Activated naive CD8-positive, alpha-beta T cell treated with anti-CD3 and anti-CD28 coated beads for 36 hours (primary cell): ENCODE measurements at regions not wholly inside any gene's neighbourhood (a gene's known extent, or its start where the extent isn't known, plus 50 kb on each side); places are given as distances from the start of the nearest gene placed in this dataset.

Source experiments
- DNase-seq: peaks from one replicate; pipeline ENCODE4 v3.0.0; 2021
- H3K27ac Mint-ChIP-seq: one replicate; pipeline ENCODE4 v1.8.0; 2022; ENCODE audit warnings: mild to moderate bottlenecking, moderate library complexity, mixed read lengths
- H3K27me3 Mint-ChIP-seq: one replicate; pipeline ENCODE4 v1.8.0; 2022; ENCODE audit warnings: mild to moderate bottlenecking, mixed read lengths
- H3K36me3 Mint-ChIP-seq: one replicate; pipeline ENCODE4 v1.8.0; 2021; ENCODE audit warnings: mild to moderate bottlenecking, mixed read lengths
- H3K4me1 Mint-ChIP-seq: one replicate; pipeline ENCODE4 v1.8.0; 2021; ENCODE audit warnings: mixed read lengths
- H3K4me3 Mint-ChIP-seq: one replicate; pipeline ENCODE4 v1.8.0; 2022; ENCODE audit warnings: mild to moderate bottlenecking, moderate library complexity, mixed read lengths
- H3K9me3 Mint-ChIP-seq: one replicate; pipeline ENCODE4 v1.8.0; 2022; ENCODE audit warnings: mixed read lengths

DNA sequence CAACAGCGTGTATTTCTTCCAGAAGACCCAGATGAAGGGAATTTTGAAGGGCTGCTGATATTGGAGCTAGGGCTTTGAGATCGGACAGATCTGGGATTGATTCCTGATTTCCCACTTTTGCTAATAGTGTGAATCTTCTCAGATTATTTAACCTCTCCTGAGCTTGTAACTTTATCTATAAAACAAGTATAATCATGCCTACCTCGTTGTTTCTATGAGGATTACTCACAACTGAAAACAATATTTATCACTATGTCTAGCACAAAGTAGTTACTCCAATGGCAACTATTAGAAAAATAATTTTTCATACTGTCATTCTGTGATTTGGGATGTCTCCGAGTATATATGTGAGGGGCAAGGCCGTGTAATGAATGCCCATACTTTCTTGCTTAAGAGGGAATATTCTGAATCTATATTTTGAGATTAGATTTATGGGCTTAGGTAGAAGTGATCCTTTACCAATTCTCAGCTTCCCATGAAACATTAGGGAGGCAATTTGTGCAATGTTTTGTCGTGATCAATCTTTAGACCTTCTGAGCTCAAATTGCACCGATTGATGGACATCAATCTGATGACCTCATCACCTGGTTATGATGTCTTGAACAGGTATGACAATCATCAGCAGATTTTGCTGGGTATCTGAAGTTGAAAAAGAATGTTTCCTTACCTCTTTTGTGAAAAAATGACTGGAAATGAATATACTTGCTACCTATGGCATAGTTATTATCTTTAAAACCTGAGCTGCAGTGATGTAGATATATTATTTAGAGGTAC is 339.9 kb downstream of the KCNS3 start:
- Mint-ChIP-seq H3K9me3 (no peaks in the 10 kb centered on the region), H3K27ac (no peak overlapping the region), H3K4me3 (no peak overlapping the region), H3K36me3 (no peaks in the 10 kb centered on the region), H3K4me1 (no peaks in the 10 kb centered on the region), H3K27me3 (peaks cover 7% of the 10 kb centered on the region)
- DNase-seq = no peak

DNA sequence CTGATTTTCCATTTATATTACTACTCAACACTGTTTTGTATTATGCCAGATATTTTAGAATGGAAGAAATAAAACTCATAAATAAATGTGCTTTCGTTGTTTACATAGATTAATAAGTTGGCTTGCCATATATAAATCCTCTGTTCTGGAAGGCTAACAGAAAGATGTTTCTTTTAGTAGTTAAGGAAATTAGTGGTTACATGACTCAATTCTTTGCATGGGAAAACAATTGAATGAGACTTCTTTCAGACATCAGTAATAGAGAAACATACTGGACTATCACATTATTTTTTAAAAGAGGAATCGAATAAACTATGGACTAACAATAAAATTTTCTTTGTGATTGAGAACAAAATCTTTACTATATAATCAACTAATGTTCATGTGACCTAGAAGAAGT is 336.5 kb downstream of the KCNS3 start:
- Mint-ChIP-seq H3K27ac (no peak overlapping the region), H3K4me1 (no peaks in the 10 kb centered on the region), H3K27me3 (peaks cover 10% of the 10 kb centered on the region), H3K9me3 (no peaks in the 10 kb centered on the region), H3K4me3 (no peak overlapping the region), H3K36me3 (no peaks in the 10 kb centered on the region)
- DNase-seq = no peak

DNA sequence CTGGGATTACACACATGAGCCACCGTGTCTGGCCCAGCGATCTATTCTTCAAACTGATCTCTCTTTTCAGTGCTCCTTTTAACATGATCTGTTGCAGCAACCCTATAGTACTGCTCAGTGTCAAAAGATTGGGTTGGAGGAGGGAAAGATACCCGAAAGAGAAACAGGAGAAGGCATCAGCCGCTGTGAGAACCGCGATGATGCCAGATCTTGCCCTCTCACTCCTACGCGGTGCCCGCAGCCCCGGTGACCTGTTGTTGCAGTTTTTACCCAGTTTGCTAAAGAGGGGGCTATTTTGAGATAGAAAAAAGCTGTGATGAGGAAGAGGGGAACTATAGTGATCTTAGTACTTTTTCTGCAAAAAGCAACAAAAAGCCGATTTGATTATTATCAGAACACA is 335.5 kb downstream of the KCNS3 start:
- H3K4me1 Mint-ChIP-seq = no peaks in the 10 kb centered on the region
- no peak overlapping the region for H3K27ac Mint-ChIP-seq
- no peaks in the 10 kb centered on the region for H3K36me3 Mint-ChIP-seq
- H3K4me3 Mint-ChIP-seq = no peak overlapping the region
- peaks cover 15% of the 10 kb centered on the region for H3K27me3 Mint-ChIP-seq
- no peaks in the 10 kb centered on the region for H3K9me3 Mint-ChIP-seq
- DNase-seq = no peak

DNA sequence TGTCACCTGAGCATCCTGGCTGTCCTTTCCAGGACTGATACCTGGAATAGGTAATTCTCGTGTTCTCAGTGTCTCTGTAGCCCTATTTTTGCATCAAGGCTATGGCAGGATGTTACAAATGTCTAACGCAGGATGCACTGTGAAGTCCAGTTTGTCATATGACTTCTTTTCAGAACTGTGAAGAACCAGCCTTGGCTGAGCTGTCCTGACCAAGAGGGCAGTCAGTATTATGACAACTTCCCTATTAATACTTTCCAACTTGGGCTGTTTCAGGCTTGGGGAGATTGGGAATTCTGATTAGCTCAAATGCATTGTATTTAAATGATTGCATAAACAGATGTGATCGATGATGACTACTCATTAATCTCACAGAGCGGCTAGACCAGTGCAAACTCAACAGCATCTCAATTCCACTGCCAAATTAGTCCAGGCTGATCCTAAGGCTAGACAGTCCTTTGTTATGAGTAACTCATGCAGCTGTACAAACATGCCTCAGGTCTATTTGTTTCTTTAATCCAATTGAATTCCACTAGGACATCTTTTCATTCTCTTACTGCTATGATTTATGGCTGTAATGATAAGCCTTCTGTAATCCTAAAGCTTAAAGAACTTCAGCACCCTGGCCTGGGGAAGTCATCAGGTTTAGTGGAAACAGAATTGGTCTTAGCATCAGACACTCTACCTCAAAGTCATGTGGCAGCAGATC is 331.6 kb downstream of the KCNS3 start:
- no peaks in the 10 kb centered on the region for H3K36me3 Mint-ChIP-seq
- H3K4me3 Mint-ChIP-seq = no peak overlapping the region
- H3K4me1 Mint-ChIP-seq = no peaks in the 10 kb centered on the region
- peaks cover 12% of the 10 kb centered on the region for H3K27me3 Mint-ChIP-seq
- no peak overlapping the region for H3K27ac Mint-ChIP-seq
- no peaks in the 10 kb centered on the region for H3K9me3 Mint-ChIP-seq
- DNase-seq = no peak

DNA sequence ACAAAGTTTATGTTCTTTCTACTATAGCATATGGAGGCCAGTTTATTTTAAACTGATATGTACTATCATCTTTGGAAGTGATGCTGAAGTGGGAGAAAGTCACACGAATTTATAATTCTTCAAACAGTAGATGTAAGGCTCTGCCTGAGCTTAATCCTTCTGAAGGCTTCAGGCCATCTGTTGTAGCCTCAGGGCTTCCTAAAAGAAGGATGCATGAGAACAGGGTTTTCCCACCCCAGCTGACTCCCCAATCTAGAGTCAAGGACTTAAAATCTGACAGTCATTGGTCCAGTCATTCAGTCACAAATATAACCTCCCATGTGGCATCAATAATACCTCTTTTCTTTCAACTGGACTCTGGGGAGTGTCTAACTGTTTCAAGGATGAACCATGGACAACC is 330.5 kb downstream of the KCNS3 start:
- no peak overlapping the region for H3K27ac Mint-ChIP-seq
- no peaks in the 10 kb centered on the region for H3K9me3 Mint-ChIP-seq
- peaks cover 17% of the 10 kb centered on the region for H3K27me3 Mint-ChIP-seq
- no peaks in the 10 kb centered on the region for H3K36me3 Mint-ChIP-seq
- H3K4me3 Mint-ChIP-seq = no peak overlapping the region
- H3K4me1 Mint-ChIP-seq = no peaks in the 10 kb centered on the region
- DNase-seq = no peak

DNA sequence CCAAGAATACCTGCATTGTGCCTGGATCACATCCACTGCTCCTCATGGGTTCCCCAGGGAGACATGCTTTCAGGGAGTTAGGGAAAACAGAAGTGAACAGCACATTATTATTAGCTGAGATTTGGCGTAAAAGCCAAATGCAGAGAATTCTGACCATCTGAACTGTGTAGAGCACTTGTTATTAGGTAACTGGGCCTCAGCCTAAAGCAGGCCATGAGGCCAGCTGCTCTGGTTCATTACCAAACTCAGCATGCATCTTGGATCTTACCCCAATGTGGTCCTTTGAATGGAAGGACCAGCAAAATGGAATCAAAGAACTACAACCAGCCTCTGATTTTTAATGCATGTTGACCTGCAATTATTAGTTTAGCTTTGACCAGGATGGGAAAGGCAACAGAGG is 322.3 kb downstream of the KCNS3 start:
- no peaks in the 10 kb centered on the region for H3K4me1 Mint-ChIP-seq

DNA sequence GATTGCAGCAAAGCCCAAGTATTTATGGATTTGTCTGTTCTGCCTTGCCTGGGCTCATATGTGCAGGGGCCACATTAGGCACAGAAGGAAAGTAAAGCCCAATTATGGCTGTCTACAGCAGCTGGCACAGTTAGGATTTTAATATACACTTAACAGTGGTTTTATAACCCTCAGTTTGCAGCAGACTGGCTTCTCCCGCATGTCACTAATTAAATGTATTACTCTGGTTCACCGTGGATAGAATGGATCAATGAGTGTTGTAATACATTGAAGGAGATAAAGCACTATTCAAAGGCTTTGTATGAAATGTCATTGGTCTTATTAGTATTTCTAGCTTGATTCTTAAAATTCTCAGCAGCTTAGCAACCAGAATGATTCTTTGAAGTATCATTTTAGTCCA is 320.2 kb downstream of the KCNS3 start:
- no peak for DNase-seq
- peaks cover 6% of the 10 kb centered on the region for H3K27me3 Mint-ChIP-seq
- H3K4me1 Mint-ChIP-seq = no peaks in the 10 kb centered on the region

More for the DNA sequence above, 322.3 kb downstream of the KCNS3 start:
- H3K9me3 Mint-ChIP-seq = no peaks in the 10 kb centered on the region
- no peak overlapping the region for H3K4me3 Mint-ChIP-seq
- peaks cover 12% of the 10 kb centered on the region for H3K27me3 Mint-ChIP-seq
- DNase-seq = no peak
- no peak overlapping the region for H3K27ac Mint-ChIP-seq
- no peaks in the 10 kb centered on the region for H3K36me3 Mint-ChIP-seq

DNA sequence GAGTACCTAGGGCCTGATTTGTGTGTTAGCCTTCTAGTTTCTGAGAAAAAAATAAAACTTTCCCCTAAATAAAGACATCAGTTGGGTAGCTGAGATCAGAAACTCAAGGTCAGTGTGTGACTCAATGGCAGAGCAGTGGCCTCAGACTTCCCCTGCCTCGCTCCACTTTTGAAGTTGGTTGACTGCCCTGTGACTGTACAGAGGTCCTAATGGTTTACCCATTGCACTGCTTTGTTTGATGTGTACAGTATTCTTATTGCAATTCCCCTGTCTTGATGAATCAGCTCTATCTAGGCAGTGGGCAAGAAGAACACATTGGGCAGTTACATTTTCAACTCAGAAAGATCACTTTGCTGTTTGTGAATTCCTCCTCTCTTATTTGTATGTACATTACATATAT is 315.7 kb downstream of the KCNS3 start:
- Mint-ChIP-seq H3K4me3 (no peak overlapping the region), H3K9me3 (no peaks in the 10 kb centered on the region), H3K4me1 (no peaks in the 10 kb centered on the region), H3K27me3 (peaks cover 11% of the 10 kb centered on the region), H3K36me3 (no peaks in the 10 kb centered on the region), H3K27ac (no peak overlapping the region)
- no peak for DNase-seq

More for the DNA sequence above, 320.2 kb downstream of the KCNS3 start:
- Mint-ChIP-seq H3K9me3 (no peaks in the 10 kb centered on the region), H3K4me3 (no peak overlapping the region), H3K36me3 (no peaks in the 10 kb centered on the region), H3K27ac (no peak overlapping the region)

DNA sequence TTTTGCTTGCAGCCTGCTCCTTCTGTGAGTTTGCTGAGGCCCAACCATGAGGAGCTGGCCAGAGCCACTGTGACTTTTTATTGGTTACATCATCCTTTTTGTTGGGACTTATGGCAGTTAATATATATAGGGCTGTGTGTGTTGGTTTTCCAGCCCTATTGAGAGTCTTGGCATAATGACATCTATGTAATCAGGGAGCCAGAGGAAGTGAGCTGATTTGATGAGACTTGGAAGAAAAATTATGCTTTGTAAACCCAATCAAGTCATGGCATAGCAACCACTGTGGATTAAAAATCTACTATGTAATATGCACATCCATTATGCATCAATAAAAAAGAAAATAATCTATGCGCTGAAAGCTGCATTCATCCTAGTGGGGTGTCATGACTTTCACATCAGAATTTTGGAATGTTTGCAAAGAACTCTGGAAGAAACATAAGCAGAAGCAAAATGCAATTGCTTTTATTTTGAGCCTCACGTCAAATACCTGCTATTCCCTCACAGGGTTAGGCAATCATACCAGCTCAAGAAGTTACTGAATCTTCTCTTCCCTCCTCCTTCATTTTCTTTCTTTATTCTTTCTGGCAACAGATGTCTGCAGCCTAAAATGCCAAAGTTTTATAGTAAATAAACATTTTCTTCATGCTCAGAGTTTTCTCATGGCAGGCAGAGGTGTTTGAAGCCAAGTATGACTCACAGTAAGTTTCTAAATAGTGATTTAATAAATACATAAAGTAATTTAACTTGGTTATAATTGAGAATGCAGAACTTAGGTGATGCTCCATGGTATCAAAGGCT is 308.5 kb downstream of the KCNS3 start:
- H3K4me1 Mint-ChIP-seq = no peaks in the 10 kb centered on the region
- no peaks in the 10 kb centered on the region for H3K36me3 Mint-ChIP-seq
- H3K4me3 Mint-ChIP-seq = no peak overlapping the region
- no peak overlapping the region for H3K27ac Mint-ChIP-seq
- H3K9me3 Mint-ChIP-seq = no peaks in the 10 kb centered on the region
- DNase-seq = no peak
- H3K27me3 Mint-ChIP-seq = peaks cover 7% of the 10 kb centered on the region

DNA sequence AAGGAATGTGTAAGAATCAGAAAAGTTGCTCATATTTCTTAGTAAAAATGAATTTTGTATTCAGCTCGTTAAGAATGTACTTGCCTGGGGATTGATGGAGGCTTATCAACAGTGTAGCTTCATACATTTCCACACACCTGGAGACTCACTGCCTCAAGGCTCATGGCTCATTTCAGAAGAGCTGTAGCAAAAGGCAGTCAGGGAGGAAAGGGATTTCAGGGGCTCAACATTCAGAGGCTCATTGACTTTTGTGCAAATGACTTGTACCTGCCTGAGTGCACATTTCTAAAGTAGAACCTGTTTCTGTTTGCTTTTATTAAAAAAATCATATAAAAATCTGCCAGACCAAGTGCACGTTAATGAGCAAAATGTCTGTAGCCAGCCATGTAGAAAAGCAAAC is 304.4 kb downstream of the KCNS3 start:
- DNase-seq = no peak
- Mint-ChIP-seq H3K27ac (no peak overlapping the region), H3K4me3 (no peak overlapping the region), H3K4me1 (no peaks in the 10 kb centered on the region), H3K9me3 (no peaks in the 10 kb centered on the region), H3K36me3 (no peaks in the 10 kb centered on the region), H3K27me3 (peaks cover 12% of the 10 kb centered on the region)

DNA sequence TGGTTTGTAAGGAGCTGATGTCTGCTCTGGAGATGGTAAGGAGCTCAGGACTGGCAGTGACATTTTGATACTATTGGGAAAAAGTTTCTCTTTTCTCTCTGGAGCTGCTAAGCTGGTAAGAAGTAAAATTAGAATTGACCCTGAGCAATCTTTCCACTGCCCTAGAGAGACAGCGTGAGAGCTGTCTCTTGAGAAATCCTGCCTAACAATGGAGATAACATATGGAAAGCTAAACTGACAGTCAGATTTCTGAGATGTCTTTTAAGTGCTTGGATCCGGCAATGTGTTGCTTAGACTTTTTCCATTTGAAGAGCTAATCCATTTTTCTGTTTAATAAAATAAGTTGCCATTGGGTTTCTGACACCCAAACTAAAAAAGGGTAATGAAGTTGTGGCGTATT is 302.4 kb downstream of the KCNS3 start:
- Mint-ChIP-seq H3K27ac (no peak overlapping the region), H3K9me3 (no peaks in the 10 kb centered on the region), H3K4me3 (no peak overlapping the region), H3K4me1 (no peaks in the 10 kb centered on the region), H3K36me3 (no peaks in the 10 kb centered on the region), H3K27me3 (peaks cover 8% of the 10 kb centered on the region)
- DNase-seq = no peak

DNA sequence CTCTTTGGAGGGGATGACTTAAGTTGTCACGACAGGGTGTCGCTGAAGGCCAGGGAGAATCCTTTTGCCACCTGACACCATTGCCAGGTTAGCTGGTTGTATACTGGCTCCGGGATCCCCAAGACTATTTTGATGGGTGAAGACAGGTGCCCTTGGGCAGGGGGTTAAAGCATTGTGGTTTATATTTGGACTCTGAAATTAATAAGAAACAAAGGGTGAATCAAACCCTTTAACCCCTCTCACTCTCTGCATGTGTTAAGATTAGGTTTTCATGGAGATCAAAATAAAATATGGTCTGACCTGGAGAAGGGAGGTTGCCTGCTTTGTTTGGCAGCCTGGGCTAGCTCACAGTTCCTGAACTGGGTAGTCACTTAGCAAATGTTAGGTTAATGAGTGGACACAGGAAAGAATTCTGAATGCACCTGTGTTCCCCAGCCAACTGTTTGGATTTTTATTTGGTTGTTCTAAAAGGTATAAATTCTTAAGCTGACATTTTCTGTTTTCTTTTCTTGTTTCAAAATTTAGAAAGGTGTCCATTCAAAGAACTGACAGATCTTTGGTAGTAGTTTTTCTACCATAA is 301.7 kb downstream of the KCNS3 start:
- Mint-ChIP-seq H3K4me1 (no peaks in the 10 kb centered on the region), H3K9me3 (no peaks in the 10 kb centered on the region), H3K36me3 (no peaks in the 10 kb centered on the region), H3K27me3 (peaks cover 8% of the 10 kb centered on the region), H3K27ac (no peak overlapping the region), H3K4me3 (no peak overlapping the region)
- no peak for DNase-seq

DNA sequence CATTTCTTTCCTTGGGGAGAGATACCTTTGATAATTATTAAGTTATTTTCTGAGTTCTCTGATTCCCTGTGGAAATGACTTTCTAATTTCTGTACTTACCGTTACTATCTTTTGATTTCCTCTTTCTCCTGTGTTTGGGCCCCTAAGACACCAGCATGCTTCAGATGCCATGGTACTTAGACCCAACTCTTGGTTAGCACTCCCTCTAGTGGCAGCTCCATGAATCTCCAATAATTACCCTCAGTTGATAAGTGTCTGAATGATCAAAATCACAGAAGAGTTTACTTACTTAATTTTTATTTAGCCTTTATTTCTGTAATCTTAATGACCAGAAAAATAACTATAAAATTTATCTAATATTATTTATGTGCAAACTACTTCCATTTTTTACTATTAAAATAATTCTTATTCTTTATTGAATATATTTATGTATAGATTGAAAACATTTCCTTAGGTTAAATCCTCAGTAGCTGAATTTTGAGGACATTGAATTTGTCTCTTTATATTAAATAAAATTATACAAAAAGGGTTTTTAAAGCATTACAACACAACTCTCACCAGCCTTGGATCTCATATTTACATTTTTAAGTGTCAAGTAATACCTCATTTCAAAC is 300.4 kb downstream of the KCNS3 start:
- no peaks in the 10 kb centered on the region for H3K9me3 Mint-ChIP-seq
- no peak overlapping the region for H3K4me3 Mint-ChIP-seq
- no peaks in the 10 kb centered on the region for H3K36me3 Mint-ChIP-seq
- peak; percentile 8 for DNase-seq
- no peaks in the 10 kb centered on the region for H3K4me1 Mint-ChIP-seq
- peaks cover 8% of the 10 kb centered on the region for H3K27me3 Mint-ChIP-seq
- H3K27ac Mint-ChIP-seq = no peak overlapping the region

DNA sequence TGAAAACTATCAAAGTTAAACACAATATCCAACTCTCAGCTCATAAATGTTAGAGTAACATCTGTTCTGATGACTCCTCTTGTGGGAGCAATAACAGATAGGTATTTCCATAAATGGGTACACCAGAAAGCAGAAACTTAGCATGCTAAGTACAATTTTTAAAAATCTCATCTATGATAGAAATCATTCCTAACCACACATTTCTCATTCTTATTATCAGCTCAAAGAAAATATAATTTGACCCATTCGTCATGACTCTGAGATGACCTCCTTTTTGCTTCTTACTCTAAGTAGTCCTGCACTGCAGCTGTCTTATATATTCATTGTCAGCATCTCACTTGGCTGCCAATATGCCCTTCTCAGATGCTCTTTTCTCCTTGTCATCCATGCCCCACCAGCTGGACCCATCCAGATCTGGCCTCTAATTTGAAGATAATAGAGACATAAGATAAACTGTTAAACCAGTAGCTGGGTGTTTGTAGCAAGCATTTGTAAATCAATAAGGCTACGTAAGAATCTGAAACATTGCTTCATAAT is 298.3 kb downstream of the KCNS3 start:
- H3K27me3 Mint-ChIP-seq = peaks cover 5% of the 10 kb centered on the region
- H3K4me1 Mint-ChIP-seq = no peaks in the 10 kb centered on the region
- H3K9me3 Mint-ChIP-seq = no peaks in the 10 kb centered on the region
- DNase-seq = no peak
- no peak overlapping the region for H3K4me3 Mint-ChIP-seq
- H3K36me3 Mint-ChIP-seq = no peaks in the 10 kb centered on the region
- no peak overlapping the region for H3K27ac Mint-ChIP-seq
